ENCODE measurements at regions not wholly inside any gene's neighbourhood (a gene's known extent, or its start where the extent isn't known, plus 50 kb on each side); places are given as distances from the start of the nearest gene placed in this dataset.

GRCh38 chr15:69615736-69616135 lies 163.1 kb downstream of the RPLP1 start:
- Histone ChIP-seq H3K79me2 (ENCODE audit: insufficient read depth) (no peaks in the 10 kb centered on the region), H4K20me1 (ENCODE audit: insufficient read depth) (no peaks in the 10 kb centered on the region), H2AFZ (ENCODE audit: low read depth) (no peak overlapping the region), H3K36me3 (replicated peaks in 1 of 2; ENCODE audit: control insufficient read depth in 1 of 2, insufficient read depth in 2 of 2, low read length in 1 of 2) (no peaks in the 10 kb centered on the region), H3K27ac (ENCODE audit: low read depth in 2 of 2, low read length in 1 of 2) (no peak overlapping the region), H3K9ac (no peak overlapping the region), H3K9me3 (no peaks in the 10 kb centered on the region), H3K27me3 (ENCODE audit: insufficient read depth) (peaks cover 4% of the 10 kb centered on the region; the same call in 1 of the 2 replicates), H3K9me2 (no peaks in the 10 kb centered on the region), H3F3A (replicated peaks; ENCODE audit: insufficient read depth) (no peaks in the 10 kb centered on the region), H3K4me3 (ENCODE audit: low read depth in 2 of 2, low read length in 1 of 2) (no peak overlapping the region), H3K4me2 (no peak overlapping the region), H3K4me1 (ENCODE audit: control insufficient read depth in 1 of 2, insufficient read depth in 2 of 2, low read depth in 1 of 2, low read length in 1 of 2) (no peaks in the 10 kb centered on the region; a peak in 1 of 4 replicates)
- CTCF ChIA-PET = interaction anchor here (1.0 to 1.2 kb wide), 2 partner anchors 13 to 137 kb away, joined by 3 read pairs; no protein-coding TSS in a partner anchor
- 35% methylated on average over 5 of the region's 5 CpGs for WGBS (ENCODE audit: low lambda C conversion rate)
- no peak for DNase-seq
- TF ChIP-seq ELF1 (IDR thresholded peaks at IDR 0.05) = no peak
- TF ChIP-seq FOSL2 (IDR thresholded peaks at IDR 0.05; ENCODE audit: borderline replicate concordance, low read depth) = no peak
- TF ChIP-seq EP300 (IDR thresholded peaks at IDR 0.05; ENCODE audit: borderline replicate concordance in 1 of 2, low read depth in 1 of 2, low read length in 1 of 2) = no peak
- no peak for TF ChIP-seq JUND (IDR thresholded peaks at IDR 0.05)
- TF ChIP-seq ZBTB33 (IDR thresholded peaks at IDR 0.05; ENCODE audit: borderline replicate concordance, low read depth) = no peak
- no peak for TF ChIP-seq SMC3 (IDR thresholded peaks at IDR 0.05; ENCODE audit: low read depth, low read length)
- no peak for TF ChIP-seq RCOR1 (IDR thresholded peaks at IDR 0.05; ENCODE audit: low read length)
- no peak for TF ChIP-seq REST (IDR thresholded peaks at IDR 0.05; ENCODE audit: low read depth, low read length)
- POLR2A ChIA-PET = no interaction called here

- no peaks in the 10 kb centered on the region for H3F3A ChIP-seq (replicated peaks; ENCODE audit: insufficient read depth)
- WGBS (ENCODE audit: low lambda C conversion rate) = 49% methylated on average over 3 of the region's 3 CpGs
- H2AFZ ChIP-seq (ENCODE audit: low read depth) = no peak overlapping the region
- H3K9me3 ChIP-seq = no peaks in the 10 kb centered on the region
- no peak overlapping the region for H3K4me3 ChIP-seq (ENCODE audit: low read depth in 2 of 2, low read length in 1 of 2)
- H3K36me3 ChIP-seq (replicated peaks in 1 of 2; ENCODE audit: control insufficient read depth in 1 of 2, insufficient read depth in 2 of 2, low read length in 1 of 2) = no peaks in the 10 kb centered on the region
- peaks cover 4% of the 10 kb centered on the region; the same call in 1 of the 2 replicates for H3K27me3 ChIP-seq (ENCODE audit: insufficient read depth)
- H3K4me2 ChIP-seq = no peak overlapping the region
- H3K9ac ChIP-seq = no peak overlapping the region
- TF ChIP-seq CHD2 (IDR thresholded peaks at IDR 0.05; ENCODE audit: low read length, partially characterized antibody) = no peak
- no peak for TF ChIP-seq GABPA (IDR thresholded peaks at IDR 0.05; ENCODE audit: low read depth)
- TF ChIP-seq USF1 (IDR thresholded peaks at IDR 0.05; ENCODE audit: borderline replicate concordance, low read depth) = no peak
- TF ChIP-seq USF2 (IDR thresholded peaks at IDR 0.05; ENCODE audit: borderline replicate concordance, low read depth, low read length) = no peak
- TF ChIP-seq ZBTB33 (IDR thresholded peaks at IDR 0.05; ENCODE audit: borderline replicate concordance, low read depth) = no peak
- TF ChIP-seq REST (IDR thresholded peaks at IDR 0.05; ENCODE audit: low read depth, low read length) = no peak
- TF ChIP-seq JUND (IDR thresholded peaks at IDR 0.05) = no peak
- no peak for TF ChIP-seq POLR2AphosphoS5 (IDR thresholded peaks at IDR 0.05; ENCODE audit: low read depth, low read length)
- no peaks in the 10 kb centered on the region for H3K9me2 ChIP-seq
- no peaks in the 10 kb centered on the region; a peak in 1 of 4 replicates for H3K4me1 ChIP-seq (ENCODE audit: control insufficient read depth in 1 of 2, insufficient read depth in 2 of 2, low read depth in 1 of 2, low read length in 1 of 2)
- POLR2A ChIA-PET = no interaction called here
- CTCF ChIA-PET = interaction anchor here (1.2 kb wide), 1 partner anchor 12 kb away, joined by 3 read pairs; no protein-coding TSS in a partner anchor
- H4K20me1 ChIP-seq (ENCODE audit: insufficient read depth) = no peaks in the 10 kb centered on the region
- no peaks in the 10 kb centered on the region for H3K79me2 ChIP-seq (ENCODE audit: insufficient read depth)
- no peak overlapping the region for H3K27ac ChIP-seq (ENCODE audit: low read depth in 2 of 2, low read length in 1 of 2)
- DNase-seq = no peak
Measured at GRCh38 chr15:69616558-69616957, 163.9 kb downstream of the RPLP1 start.

Data from SK-N-SH (cell line).